ENCODE measurements at regions not wholly inside any gene's neighbourhood (a gene's known extent, or its start where the extent isn't known, plus 50 kb on each side); places are given as distances from the start of the nearest gene placed in this dataset.
"Not testable (repeated sequence)": the region's sequence is repeated elsewhere in the genome, so short reads cannot be mapped to it uniquely, and the experiment has no call there.

- H3K9me3 ChIP-seq (ENCODE audit: control insufficient read depth, insufficient read depth, low read length), result no peaks in the 10 kb centered on the region
- H3F3A ChIP-seq (ENCODE audit: control insufficient read depth, insufficient read depth), result no peaks in the 10 kb centered on the region
- no peaks in the 10 kb centered on the region for H3K9me2 ChIP-seq (replicated peaks; ENCODE audit: control insufficient read depth, low read length)
- no peaks in the 10 kb centered on the region for H3K79me2 ChIP-seq (ENCODE audit: control insufficient read depth, low read length)
- no peak overlapping the region for H3K27ac ChIP-seq (ENCODE audit: low read depth, low read length)
- H3K4me3 ChIP-seq (ENCODE audit: low read length), result no peak overlapping the region
- H3K36me3 ChIP-seq (ENCODE audit: control insufficient read depth, low read length), result no peaks in the 10 kb centered on the region
- H3K27me3 ChIP-seq (ENCODE audit: control insufficient read depth, low read length), result no peaks in the 10 kb centered on the region
- H3K4me1 ChIP-seq (ENCODE audit: control insufficient read depth, low read length), result no peaks in the 10 kb centered on the region
- H4K20me1 ChIP-seq (ENCODE audit: control insufficient read depth, insufficient read depth, low read depth, low read length), result no peaks in the 10 kb centered on the region
- TF ChIP-seq CTCF (IDR thresholded peaks at IDR 0.05; ENCODE audit: low read depth, low read length, poor library complexity, severe bottlenecking) (no peak), EZH2phosphoT487 (IDR thresholded peaks at IDR 0.05; ENCODE audit: borderline replicate concordance, low read length) (no peak)
- H3K4me2 ChIP-seq (ENCODE audit: low read length), result no peak overlapping the region
Observed at GRCh38 chr18:51563396-51563795, 365.9 kb upstream of the MEX3C start.

DNA sequence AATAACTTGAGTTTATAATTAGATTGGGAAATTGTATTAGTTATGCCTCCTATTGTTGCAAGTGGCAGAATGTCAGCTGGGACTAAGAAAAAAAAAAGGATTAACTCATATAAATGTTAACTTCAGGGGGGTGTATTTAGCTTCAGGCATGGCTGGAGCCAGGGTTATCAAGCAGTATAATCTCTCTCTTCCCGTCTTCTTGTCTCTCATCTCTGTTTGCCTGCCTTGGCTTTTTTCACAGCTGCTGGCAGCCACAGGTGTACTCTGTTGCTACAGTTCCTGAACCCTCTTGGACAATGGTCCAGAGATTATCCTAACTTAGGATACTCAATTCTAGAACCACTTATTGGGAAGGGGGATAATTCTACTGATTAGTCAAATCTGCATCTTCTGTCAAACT is 370.7 kb upstream of the MEX3C start:
- H3K9me2 ChIP-seq (replicated peaks; ENCODE audit: control insufficient read depth, low read length), result no peaks in the 10 kb centered on the region
- no peak overlapping the region for H3K4me3 ChIP-seq (ENCODE audit: low read length)
- no peaks in the 10 kb centered on the region for H3K9me3 ChIP-seq (ENCODE audit: control insufficient read depth, insufficient read depth, low read length)
- no peak overlapping the region for H3K4me2 ChIP-seq (ENCODE audit: low read length)
- no peaks in the 10 kb centered on the region for H3F3A ChIP-seq (ENCODE audit: control insufficient read depth, insufficient read depth)
- H3K79me2 ChIP-seq (ENCODE audit: control insufficient read depth, low read length), result no peaks in the 10 kb centered on the region
- no peaks in the 10 kb centered on the region for H3K36me3 ChIP-seq (ENCODE audit: control insufficient read depth, low read length)
- TF ChIP-seq CTCF (IDR thresholded peaks at IDR 0.05; ENCODE audit: low read depth, low read length, poor library complexity, severe bottlenecking), result no peak
- no peak for TF ChIP-seq EZH2phosphoT487 (IDR thresholded peaks at IDR 0.05; ENCODE audit: borderline replicate concordance, low read length)
- no peaks in the 10 kb centered on the region for H4K20me1 ChIP-seq (ENCODE audit: control insufficient read depth, insufficient read depth, low read depth, low read length)
- no peak overlapping the region for H3K27ac ChIP-seq (ENCODE audit: low read depth, low read length)
- no peaks in the 10 kb centered on the region for H3K4me1 ChIP-seq (ENCODE audit: control insufficient read depth, low read length)
- H3K27me3 ChIP-seq (ENCODE audit: control insufficient read depth, low read length), result no peaks in the 10 kb centered on the region

GRCh38 chr18:51569153-51569552 is 371.7 kb upstream of the MEX3C start:
- no peaks in the 10 kb centered on the region for H3F3A ChIP-seq (ENCODE audit: control insufficient read depth, insufficient read depth)
- no peak overlapping the region for H3K27ac ChIP-seq (ENCODE audit: low read depth, low read length)
- TF ChIP-seq EZH2phosphoT487 (IDR thresholded peaks at IDR 0.05; ENCODE audit: borderline replicate concordance, low read length) (no peak), CTCF (IDR thresholded peaks at IDR 0.05; ENCODE audit: low read depth, low read length, poor library complexity, severe bottlenecking) (no peak)
- no peaks in the 10 kb centered on the region for H3K9me2 ChIP-seq (replicated peaks; ENCODE audit: control insufficient read depth, low read length)
- H3K27me3 ChIP-seq (ENCODE audit: control insufficient read depth, low read length), result no peaks in the 10 kb centered on the region
- H3K4me3 ChIP-seq (ENCODE audit: low read length), result no peak overlapping the region
- H3K9me3 ChIP-seq (ENCODE audit: control insufficient read depth, insufficient read depth, low read length), result no peaks in the 10 kb centered on the region
- no peaks in the 10 kb centered on the region for H3K4me1 ChIP-seq (ENCODE audit: control insufficient read depth, low read length)
- no peak overlapping the region for H3K4me2 ChIP-seq (ENCODE audit: low read length)
- H3K79me2 ChIP-seq (ENCODE audit: control insufficient read depth, low read length), result no peaks in the 10 kb centered on the region
- H3K36me3 ChIP-seq (ENCODE audit: control insufficient read depth, low read length), result no peaks in the 10 kb centered on the region
- no peaks in the 10 kb centered on the region for H4K20me1 ChIP-seq (ENCODE audit: control insufficient read depth, insufficient read depth, low read depth, low read length)

- no peaks in the 10 kb centered on the region for H3K79me2 ChIP-seq (ENCODE audit: control insufficient read depth, low read length)
- H3K4me2 ChIP-seq (ENCODE audit: low read length), result no peak overlapping the region
- H3K27me3 ChIP-seq (ENCODE audit: control insufficient read depth, low read length), result no peaks in the 10 kb centered on the region
- H3F3A ChIP-seq (ENCODE audit: control insufficient read depth, insufficient read depth), result no peaks in the 10 kb centered on the region
- no peak for TF ChIP-seq EZH2phosphoT487 (IDR thresholded peaks at IDR 0.05; ENCODE audit: borderline replicate concordance, low read length)
- H3K27ac ChIP-seq (ENCODE audit: low read depth, low read length), result no peak overlapping the region
- no peaks in the 10 kb centered on the region for H4K20me1 ChIP-seq (ENCODE audit: control insufficient read depth, insufficient read depth, low read depth, low read length)
- no peaks in the 10 kb centered on the region for H3K9me2 ChIP-seq (replicated peaks; ENCODE audit: control insufficient read depth, low read length)
- no peak overlapping the region for H3K4me3 ChIP-seq (ENCODE audit: low read length)
- H3K4me1 ChIP-seq (ENCODE audit: control insufficient read depth, low read length), result no peaks in the 10 kb centered on the region
- H3K36me3 ChIP-seq (ENCODE audit: control insufficient read depth, low read length), result no peaks in the 10 kb centered on the region
- no peaks in the 10 kb centered on the region for H3K9me3 ChIP-seq (ENCODE audit: control insufficient read depth, insufficient read depth, low read length)
Observed at GRCh38 chr18:51569561-51569960, 372.1 kb upstream of the MEX3C start.

- H3K4me1 ChIP-seq (ENCODE audit: control insufficient read depth, low read length); H3K27me3 ChIP-seq (ENCODE audit: control insufficient read depth, low read length); H3K36me3 ChIP-seq (ENCODE audit: control insufficient read depth, low read length); H4K20me1 ChIP-seq (ENCODE audit: control insufficient read depth, insufficient read depth, low read depth, low read length); H3K9me3 ChIP-seq (ENCODE audit: control insufficient read depth, insufficient read depth, low read length); H3K4me2 ChIP-seq (ENCODE audit: low read length); H3K79me2 ChIP-seq (ENCODE audit: control insufficient read depth, low read length); H3K9me2 ChIP-seq (replicated peaks; ENCODE audit: control insufficient read depth, low read length); H3K4me3 ChIP-seq (ENCODE audit: low read length); H3F3A ChIP-seq (ENCODE audit: control insufficient read depth, insufficient read depth); H3K27ac ChIP-seq (ENCODE audit: low read depth, low read length): not testable (repeated sequence)
Observed at GRCh38 chr18:51570071-51570470, 372.6 kb upstream of the MEX3C start.

- not testable (repeated sequence) for H3K9me2 ChIP-seq (replicated peaks; ENCODE audit: control insufficient read depth, low read length); H3K9me3 ChIP-seq (ENCODE audit: control insufficient read depth, insufficient read depth, low read length); H3K4me2 ChIP-seq (ENCODE audit: low read length); H3K79me2 ChIP-seq (ENCODE audit: control insufficient read depth, low read length); H3K4me1 ChIP-seq (ENCODE audit: control insufficient read depth, low read length); H3K4me3 ChIP-seq (ENCODE audit: low read length); H3K36me3 ChIP-seq (ENCODE audit: control insufficient read depth, low read length); H3K27ac ChIP-seq (ENCODE audit: low read depth, low read length); H3K27me3 ChIP-seq (ENCODE audit: control insufficient read depth, low read length); H4K20me1 ChIP-seq (ENCODE audit: control insufficient read depth, insufficient read depth, low read depth, low read length); H3F3A ChIP-seq (ENCODE audit: control insufficient read depth, insufficient read depth)
Observed at GRCh38 chr18:51573886-51574285, 376.4 kb upstream of the MEX3C start.

Measured in DOHH2 (cell line).